ENCODE measurements at regions not wholly inside any gene's neighbourhood (a gene's known extent, or its start where the extent isn't known, plus 50 kb on each side); places are given as distances from the start of the nearest gene placed in this dataset.
A peak's percentile ranks its signal among the peaks of the same experiment; 100 is the strongest.
"Not testable (repeated sequence)": the region's sequence is repeated elsewhere in the genome, so short reads cannot be mapped to it uniquely, and the experiment has no call there.

- TF ChIP-seq CEBPB (IDR thresholded peaks at IDR 0.05; ENCODE audit: low read depth, low read length); POLR2A (IDR thresholded peaks at IDR 0.05; ENCODE audit: control extremely low read depth in 1 of 2, low read depth in 2 of 2, low read length in 2 of 2); E2F6 (IDR thresholded peaks at IDR 0.05); JUN (IDR thresholded peaks at IDR 0.05; ENCODE audit: low read depth, low read length); TEAD4 (IDR thresholded peaks at IDR 0.05; ENCODE audit: low read depth, low read length); HDAC6 (IDR thresholded peaks at IDR 0.05; ENCODE audit: low read depth, low read length); SAP30 (IDR thresholded peaks at IDR 0.05; ENCODE audit: insufficient read depth, insufficient replicate concordance, low read length); TAF1 (IDR thresholded peaks at IDR 0.05; ENCODE audit: low read depth, low read length); KDM1A (IDR thresholded peaks at IDR 0.05; ENCODE audit: borderline replicate concordance, low read length); CHD2 (IDR thresholded peaks at IDR 0.05; ENCODE audit: low read length); EZH2 (IDR thresholded peaks at IDR 0.05; ENCODE audit: low read depth, low read length, severe bottlenecking); TAF7 (optimal IDR thresholded peaks at IDR 0.05; ENCODE audit: borderline replicate concordance, low read depth, low read length): not testable (repeated sequence)
- TF ChIP-seq RAD21 (IDR thresholded peaks at IDR 0.05 in 1 of 2, conservative IDR thresholded peaks at IDR 0.05 in 1 of 2; ENCODE audit: low read depth in 2 of 2, low read length in 2 of 2) (peak; percentile 39 to 43; a peak in 3 of 4 replicates), CTCF (IDR thresholded peaks at IDR 0.05; ENCODE audit: control extremely low read depth in 1 of 3, insufficient read depth in 1 of 3, low read depth in 1 of 3, low read length in 3 of 3) (peak in 2 of 3 experiments; percentile 16 to 40; a peak in 2 of 4 replicates)
Measured at GRCh38 chr10:109757670-109758069, 165.6 kb downstream of the XPNPEP1 start.
